ENCODE measurements at regions not wholly inside any gene's neighbourhood (a gene's known extent, or its start where the extent isn't known, plus 50 kb on each side); places are given as distances from the start of the nearest gene placed in this dataset.
"Not testable (repeated sequence)": the region's sequence is repeated elsewhere in the genome, so short reads cannot be mapped to it uniquely, and the experiment has no call there.

DNA sequence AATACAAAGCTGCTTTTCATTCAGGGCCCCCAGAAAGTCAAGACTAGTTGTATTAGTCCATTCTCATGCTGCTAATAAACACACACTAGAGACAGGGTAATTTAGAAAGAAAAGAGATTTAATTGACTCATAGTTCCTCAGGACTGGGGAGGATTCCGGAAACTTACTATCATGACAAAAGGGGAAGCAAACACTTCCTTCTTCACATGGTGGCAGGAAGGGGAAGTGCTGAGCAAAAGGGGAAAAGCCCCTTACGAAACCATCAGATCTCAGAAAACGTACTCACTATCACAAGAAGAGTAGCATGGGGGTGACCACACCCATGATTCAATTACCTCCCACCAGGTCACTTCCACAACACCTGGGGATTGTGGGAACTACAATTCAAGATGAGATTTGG is 373.8 kb upstream of the FRG1 start:
- DNase-seq, result not testable (repeated sequence)

DNA sequence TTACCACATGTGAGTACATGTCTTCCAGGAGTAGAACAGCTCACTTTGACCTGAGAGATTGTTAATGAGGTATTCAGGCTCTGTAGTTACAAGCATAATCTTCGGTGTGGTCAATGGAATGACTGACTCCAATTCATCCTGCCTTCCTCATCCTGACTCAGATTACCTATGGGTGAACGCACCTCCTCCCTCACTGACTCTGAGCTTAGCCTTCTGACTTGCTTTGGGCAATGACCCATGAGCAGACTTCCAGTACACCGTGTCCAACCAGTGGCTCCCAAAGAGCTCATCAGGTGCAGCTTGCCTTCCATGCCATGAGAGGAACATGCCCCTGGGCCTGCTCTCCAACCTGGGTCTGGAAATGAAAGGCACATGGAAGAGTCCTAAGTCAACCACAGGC is 361.0 kb upstream of the FRG1 start:
- DNase-seq, result not testable (repeated sequence)

DNA sequence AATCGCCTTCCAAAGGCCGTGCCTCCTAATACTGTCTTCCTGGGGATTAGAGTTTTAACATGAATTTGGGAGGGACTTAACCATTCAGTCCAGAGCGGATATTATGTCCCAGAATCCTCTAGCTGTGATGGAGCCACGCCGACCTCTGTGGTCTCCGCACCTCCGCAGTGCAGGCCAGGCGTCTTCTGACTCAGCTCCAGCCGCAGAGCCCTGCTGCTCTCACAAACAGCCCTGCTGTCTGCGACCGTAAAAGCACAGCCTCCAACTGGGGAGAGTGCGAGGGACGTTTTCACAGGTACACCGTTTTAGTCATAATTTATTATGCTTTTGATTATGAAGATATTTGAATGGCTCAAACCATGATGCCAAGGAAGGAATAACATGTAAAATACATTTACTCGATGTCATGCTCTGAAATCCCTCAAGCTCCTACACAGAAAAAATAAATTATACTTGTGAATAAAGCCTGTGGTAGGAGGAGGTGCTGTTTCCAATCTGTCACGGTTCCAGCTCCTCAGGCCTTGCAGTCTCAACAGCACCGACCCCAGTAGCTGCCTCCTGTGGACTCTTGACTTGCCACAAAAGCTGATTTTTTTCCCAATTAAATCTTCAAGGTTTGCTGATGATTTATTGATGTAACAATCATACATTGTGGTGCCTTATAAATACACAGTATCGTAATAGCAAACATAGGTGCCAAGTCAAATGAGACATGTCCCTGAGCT is 353.6 kb upstream of the FRG1 start:
- DNase-seq, result not testable (repeated sequence)

DNA sequence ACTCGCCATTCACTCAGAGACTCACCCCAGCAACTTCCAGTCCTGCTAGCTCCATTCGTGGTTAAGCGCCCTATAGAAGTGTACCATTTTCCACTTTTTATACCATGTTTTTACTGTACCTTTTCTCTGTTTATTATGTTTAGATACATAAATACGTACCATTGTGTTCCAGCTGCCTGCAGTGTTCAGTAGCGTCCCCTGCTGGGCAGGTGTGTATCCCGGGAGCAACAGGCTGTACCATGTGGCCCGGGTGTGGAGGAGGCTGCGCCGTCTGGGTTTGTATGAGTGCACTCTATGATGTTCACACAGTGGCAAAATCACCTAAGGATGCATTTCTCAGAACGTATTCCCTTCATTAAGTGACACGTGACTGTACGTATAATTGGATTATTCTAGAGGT is 351.5 kb upstream of the FRG1 start:
- DNase-seq, result not testable (repeated sequence)

DNA sequence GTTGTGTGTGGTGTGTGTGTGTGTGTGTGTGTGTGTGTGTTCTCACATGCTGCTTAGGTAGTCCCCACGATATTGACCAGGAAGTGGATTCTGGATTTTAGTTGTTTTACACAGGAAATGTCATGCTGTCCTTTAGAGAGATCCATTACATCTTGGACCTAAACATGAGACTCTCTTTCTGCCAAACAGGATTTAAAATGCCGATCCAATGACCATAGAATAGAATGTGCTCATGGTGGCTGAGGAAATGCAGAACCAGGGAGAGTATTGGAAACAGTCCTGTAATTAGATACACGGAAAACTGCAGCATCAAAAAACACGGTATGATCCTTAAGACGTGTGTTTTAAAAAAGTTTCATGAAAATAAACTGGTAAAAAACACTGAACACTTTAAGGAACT is 347.8 kb upstream of the FRG1 start:
- DNase-seq, result no peak

DNA sequence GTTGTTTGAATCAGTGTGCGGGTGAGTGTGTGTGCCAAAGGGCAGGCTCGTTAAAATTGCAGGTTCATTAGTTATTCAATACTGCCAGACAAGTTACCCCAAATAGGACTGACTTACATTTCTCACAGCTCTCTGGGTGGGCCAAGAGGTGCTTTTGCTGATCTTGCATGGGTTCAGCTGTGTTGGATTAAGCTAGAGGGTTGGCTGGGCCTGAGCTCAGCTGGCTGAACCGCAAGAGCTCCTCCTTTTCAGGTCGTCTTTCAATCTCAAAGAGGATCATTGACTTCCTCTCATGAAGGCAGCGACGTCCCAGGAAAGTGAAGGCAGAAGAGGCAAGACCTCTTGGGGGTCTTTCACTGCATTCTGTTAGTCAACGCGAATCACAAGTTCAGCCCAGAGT is 343.3 kb upstream of the FRG1 start:
- DNase-seq, result no peak

DNA sequence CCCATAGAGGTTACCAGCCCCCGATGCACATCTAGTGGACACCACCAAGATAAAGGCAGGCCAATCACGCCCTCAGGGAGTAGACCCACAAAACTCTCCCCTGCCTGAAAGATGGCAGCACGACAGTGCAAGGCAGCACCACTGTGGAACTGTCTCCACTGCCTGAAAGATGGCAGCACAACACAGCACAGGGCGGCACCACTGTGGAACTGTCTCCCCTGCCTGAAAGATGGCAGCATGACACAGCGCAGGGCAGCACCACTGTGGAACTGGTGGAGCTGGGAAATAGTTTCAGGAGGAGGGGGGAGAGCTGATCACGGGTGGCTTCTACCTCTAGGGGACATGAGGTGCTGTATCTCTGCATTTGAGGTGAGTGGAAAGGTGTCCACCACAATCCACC is 340.4 kb upstream of the FRG1 start:
- DNase-seq, result no peak

DNA sequence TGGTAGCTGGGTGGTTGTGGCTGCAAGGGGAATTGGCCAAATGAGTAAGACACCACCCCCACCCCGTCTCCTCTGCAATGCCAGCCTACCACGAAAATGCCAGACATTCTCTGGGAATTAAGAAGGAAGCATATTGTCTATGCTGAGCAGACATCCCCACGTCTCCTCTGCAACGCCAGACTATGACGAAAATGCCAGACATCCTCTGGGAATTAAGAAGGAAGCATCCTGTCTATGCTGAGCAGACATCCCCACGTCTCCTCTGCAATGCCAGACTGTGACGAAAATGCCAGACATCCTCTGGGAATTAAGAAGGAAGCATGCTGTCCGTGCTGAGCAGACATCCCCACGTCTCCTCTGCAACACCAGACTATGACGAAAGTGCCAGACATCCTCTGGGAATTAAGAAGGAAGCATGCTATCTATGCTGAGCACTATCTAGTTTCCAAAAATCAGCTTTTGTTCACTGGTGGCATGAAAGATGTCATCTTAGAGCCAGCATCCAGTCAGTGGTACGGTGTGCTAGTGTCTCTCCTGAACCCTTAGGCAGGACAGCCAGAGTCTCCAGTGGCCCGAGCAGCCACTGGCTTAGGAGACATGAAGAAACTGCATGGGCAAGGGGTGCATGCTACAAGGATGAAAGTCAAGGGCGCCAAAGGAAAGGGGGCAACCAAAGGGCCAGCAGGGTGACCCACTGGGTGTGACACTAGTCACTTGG is 339.8 kb upstream of the FRG1 start:
- DNase-seq, result no peak

DNA sequence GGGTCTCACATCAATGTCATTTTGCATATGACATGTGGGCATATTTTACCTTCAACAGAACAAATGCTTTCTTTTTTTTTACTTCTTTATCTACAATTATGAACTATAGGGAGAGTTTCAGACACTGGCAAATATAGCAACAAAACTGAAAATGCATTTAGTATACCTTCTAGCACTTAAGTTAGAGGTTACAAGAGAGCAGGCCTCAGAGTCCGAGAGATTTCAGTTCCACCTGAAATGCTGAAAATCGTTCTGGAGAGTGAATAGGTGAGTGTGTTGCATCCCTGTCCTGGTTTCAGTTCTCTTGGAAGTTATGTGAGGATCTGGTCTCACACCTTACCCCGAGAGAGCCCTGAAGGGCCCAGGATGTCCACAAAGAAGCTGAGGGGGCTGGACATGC is 337.8 kb upstream of the FRG1 start:
- DNase-seq, result not testable (repeated sequence)

DNA sequence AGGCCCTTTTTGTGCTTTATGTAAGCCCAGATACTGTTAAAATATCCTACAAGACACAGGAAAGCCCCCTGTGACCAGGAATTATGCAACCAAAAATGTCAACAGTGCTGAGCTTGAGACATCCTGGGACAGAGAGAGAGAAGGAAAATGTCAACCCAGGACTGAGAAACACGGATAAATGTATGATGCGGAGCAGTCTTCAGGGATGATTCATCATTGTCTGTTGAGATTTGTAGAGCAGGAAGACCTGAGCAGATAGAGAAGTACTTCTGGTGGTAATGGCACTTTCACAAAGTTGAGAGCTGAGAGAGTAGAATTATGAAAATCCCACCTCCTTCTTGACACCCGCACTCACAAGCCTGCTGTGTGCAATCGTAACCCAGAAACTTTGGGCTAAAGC is 330.1 kb upstream of the FRG1 start:
- DNase-seq, result not testable (repeated sequence)

DNA sequence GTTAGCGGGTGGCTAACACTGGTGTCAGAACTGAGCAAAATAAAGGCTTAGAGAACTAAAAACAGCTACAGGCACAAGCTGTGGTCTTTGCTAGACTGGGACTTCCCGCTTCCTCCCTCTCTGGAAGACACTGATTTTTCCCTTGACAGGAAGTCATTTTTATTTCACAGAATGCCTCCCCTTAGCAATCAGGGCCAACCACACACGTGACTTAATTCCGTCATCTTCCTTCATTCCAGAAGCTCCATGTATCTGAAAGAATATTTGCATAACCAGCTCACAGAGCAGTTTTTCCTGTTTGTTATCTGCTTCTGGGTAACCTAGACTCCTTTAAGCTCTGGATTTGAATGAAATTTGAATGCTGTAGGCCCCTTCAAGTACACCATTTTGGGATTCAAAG is 327.5 kb upstream of the FRG1 start:
- no peak for DNase-seq

DNA sequence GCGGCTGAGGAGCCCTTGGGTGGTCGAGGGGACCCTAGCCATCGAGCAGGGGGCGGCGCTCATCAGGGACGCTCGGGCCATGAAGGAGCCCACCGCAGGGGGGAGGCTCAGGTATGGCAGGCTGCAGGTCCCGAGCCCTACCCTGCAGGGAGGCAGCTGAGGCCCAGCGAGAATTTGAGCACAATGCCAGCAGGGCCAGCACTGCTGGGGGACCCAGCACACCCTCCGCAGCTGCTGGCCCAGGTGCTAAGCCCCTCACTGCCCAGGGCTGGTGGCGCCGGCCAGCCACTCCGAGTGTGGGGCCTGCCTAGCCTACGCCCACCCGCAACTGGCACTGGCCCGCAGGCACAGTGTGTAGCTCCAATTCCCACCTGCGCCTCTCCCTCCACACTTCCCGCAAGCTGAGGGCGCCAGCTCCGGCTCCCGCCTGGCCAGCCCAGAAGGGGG is 325.4 kb upstream of the FRG1 start:
- DNase-seq, result no peak

DNA sequence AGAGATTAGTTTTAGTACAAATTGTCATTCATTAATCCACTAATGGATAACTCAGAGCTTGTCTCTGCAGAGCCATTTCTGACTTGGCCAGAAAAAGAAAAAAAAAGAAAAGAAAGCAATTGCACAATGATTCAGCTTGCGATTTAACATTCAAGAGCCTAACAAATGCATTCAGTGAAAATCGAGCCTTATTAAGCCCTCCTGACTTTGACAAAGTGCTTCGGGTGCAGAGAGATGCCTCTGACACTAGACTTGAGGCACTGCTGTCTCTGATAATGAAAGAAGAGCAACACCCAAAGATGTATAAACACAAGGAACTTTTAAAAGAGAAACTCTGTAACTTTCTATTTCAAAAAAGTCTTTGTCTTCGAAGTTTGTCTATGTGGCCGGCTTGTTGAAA is 322.9 kb upstream of the FRG1 start:
- not testable (repeated sequence) for DNase-seq

DNA sequence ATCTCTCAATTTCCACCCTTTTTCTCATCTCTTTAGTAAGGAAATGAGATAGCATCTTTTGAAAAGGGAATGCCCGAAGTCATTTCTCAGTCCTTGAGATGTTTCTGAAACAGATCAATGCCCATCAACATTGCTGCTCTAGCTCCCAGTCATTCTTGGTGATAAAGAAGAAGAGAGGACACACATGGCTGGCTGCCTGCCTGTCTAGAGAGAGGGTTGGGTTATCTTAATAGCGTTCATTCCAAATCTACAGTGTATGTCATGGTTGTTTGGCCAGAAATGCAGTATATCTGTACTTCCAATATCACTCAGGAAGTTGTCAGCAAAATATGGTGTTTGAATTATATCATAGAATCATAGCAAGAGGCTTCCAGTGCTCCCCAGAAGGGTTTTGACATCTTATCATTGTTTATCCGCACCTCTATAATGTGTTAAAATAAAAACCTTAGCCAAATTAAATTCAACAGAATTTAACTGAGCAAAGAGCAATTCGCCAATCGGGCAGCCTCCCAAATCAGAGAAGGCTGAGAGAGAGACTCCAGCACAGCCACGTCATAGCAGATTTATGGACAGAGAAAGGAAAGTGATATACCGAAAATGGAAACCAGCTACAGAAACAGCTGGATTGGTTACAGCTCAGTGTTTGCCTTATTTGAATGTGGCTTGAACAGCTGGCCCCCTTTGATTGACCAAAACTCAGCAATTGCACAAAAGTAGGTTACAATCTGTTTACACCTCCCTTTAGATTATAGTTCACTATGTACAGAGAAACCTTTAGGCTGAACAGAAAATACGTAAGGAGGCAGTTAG is 321.0 kb upstream of the FRG1 start:
- not testable (repeated sequence) for DNase-seq

DNA sequence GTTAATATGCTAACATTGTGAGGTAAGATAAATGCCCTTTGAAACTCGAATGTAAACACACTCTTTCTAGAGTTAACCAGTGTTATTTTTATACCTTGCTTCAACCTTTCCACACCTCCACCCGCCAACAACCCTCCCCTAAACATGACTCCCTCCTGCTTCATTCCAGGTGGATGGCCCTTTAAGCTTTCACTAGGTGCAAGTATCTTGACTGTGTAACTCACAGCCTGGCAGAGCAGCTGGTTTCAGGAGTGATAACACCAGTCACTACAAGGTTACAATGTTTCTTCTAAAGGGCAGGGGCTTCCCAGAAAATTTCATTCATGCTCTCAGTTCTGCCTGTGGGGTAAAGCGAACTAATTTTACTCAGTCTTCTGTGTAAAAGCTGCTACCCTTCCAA is 318.1 kb upstream of the FRG1 start:
- not testable (repeated sequence) for DNase-seq

DNA sequence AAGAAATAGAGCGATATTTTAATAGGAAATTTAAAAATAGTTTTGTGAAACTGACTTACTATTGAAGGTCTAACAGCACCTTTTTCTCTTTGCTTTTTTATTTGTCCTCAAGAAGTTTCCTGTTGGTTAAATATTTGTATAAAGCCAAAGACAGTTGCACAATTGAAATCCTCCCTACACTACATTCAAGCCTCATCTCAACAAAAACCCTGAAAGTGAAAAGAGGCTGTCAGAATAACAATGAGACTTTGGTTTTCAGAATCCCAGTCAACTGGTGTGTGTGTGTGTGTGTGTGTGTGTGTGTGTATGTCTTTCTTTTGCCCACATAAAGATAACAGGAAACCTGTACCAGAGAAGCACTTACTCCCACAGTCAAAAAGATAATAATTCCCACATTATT is 313.6 kb upstream of the FRG1 start:
- DNase-seq, result not testable (repeated sequence)

DNA sequence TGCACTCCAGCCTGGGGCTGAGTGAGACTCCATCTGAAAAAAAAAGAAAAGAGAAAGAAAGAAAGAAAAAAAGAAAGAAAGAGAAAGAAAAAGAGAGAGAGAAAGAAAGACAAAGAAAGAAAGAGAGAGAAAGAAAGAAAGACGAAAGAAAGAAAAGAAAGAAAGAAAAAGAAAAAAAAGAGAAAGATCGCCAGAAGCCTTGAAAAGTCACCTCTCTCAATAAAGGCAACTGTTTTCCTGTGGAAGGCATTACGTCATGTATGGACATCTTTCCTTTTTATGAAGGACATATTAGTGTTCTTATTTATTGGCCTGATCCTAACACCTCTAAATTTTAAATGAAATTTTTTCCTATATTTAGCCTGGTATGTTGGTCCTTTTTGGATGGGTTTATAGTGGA is 310.9 kb upstream of the FRG1 start:
- not testable (repeated sequence) for DNase-seq

DNA sequence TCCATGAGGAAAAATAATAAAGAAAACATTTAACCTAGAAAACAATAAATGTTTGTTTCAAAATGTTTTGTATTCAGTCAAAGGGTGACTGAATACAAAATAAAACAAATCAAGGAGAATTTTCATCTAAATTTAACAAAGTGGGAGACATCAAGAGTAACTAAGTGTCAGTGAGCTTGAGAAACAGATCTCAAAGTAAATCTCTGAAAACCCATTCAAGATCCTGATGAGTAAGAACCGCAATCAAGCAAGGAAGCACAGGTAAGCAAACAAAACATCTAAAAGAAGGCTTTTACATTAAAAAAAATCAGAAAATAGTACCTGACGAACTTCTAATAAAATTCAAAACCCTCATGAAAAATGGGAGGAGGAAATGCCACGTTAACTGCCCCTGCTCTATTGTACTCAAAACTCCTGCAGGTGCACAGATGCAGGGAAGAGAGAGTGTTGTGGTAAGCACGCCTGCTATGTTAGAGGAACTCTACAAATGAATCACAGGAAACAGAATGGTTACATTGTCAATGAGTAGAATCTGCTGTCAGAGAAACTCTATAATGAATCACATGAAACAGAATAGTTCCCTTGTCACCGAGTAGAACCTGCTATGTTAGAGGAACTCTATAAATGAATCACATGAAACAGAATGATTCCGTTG is 309.6 kb upstream of the FRG1 start:
- not testable (repeated sequence) for DNase-seq

DNA sequence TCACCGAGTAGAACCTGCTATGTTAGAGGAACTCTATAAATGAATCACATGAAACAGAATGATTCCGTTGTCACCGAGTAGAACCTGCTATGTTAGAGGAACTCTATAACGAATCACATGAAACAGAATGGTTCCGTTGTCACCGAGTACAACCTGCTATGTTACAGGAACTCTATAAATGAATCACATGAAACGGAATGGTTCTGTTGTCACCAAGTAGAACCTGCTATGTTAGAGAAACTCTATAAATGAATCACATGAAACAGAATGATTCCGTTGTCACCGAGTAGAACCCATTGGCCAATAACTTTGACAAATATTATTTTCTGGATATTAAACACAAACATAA is 309.1 kb upstream of the FRG1 start:
- DNase-seq, result not testable (repeated sequence)

DNA sequence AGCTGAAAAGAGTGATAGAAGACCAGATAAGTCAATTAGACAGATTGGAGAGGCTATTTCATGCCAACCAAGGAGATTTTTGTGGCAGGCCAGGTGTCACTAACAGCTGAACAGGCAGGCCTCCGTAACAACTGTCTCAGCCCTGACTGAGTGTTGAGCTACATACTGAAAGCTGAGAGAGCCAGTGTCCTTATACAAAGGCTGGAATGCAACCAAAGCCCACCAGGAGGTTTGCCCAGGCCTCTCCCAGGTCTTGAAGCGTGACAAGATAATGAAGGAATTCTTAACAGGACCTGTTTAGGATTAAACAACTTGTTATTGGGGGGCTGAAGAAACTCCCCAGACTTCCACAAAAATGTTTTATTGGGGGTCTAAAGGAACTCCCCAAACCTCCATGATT is 290.2 kb upstream of the FRG1 start:
- DNase-seq, result not testable (repeated sequence)

DNA sequence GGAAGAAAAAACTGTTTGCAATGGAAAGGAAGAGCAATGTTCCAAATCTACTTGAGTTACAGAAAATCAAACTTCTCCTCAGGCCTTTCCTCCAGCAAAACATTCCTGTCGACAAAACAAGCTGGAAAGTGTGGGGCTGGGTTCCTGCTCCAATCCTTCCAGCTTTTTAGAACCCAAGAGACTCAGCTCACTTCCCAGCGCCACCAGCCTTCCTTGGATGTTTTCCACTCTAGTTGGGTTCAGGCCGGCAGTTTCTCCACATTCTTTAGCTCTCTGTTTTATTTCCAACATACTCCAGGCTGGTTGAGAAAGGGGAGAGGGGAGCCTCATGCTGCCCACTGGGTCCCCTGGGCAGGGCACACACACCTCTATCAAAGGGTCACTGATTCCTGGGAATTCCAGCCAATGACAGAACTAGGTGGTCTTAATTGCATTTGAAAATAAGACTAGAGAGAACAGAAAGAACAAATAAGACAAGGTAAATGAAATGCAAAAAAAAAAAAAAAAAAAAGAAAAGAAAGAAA is 287.5 kb upstream of the FRG1 start:
- DNase-seq, result not testable (repeated sequence)

DNA sequence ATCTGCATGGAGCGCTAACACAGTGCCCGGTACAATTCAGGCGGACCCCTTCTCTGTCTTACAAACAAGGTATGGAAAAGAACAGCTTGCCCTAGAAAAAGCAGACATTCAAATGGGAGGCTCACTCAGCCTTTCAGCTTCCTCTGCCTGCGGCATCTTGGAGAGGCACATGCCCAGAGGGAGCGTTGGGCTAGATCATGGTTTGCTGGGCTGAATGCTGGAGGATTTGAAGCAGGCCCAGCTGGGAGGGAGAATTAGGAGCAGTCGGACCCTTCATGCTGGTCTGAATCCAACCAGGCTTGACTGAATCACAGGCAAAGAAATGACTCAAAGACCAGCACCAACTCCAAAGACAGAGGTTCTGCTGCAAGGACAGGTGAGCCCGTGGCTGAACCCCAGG is 286.7 kb upstream of the FRG1 start:
- DNase-seq, result not testable (repeated sequence)

DNA sequence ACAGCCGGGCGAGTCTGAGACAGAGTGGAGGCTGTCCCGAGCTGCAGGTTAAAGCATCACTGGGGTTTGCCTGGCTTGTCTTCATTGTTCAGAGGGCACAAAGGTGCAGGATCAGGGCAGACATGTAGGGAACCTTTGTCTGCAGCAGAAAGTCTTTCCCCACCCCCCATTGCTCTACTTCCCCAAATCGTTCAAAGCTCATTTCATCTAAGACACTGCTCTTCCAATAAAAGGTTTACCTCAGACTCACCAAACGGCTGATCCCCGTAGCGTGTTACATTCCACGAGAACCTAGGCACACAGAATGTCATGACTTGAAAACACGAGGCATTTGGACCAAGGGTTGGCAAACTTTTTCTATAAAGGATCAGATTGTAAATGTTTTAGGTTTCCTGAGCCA is 286.3 kb upstream of the FRG1 start:
- DNase-seq, result not testable (repeated sequence)
